ENCODE measurements at regions not wholly inside any gene's neighbourhood (a gene's known extent, or its start where the extent isn't known, plus 50 kb on each side); places are given as distances from the start of the nearest gene placed in this dataset.

GRCh38 chr19:28257396-28257795, 955.6 kb downstream of the UQCRFS1 start:
- Histone ChIP-seq H3K4me1 (replicated peaks in 1 of 2) (no peaks in the 10 kb centered on the region), H3K4me3 (no peak overlapping the region)

GRCh38 chr19:28247243-28247642, 965.7 kb downstream of the UQCRFS1 start:
- no peak overlapping the region for H3K27ac ChIP-seq
- no peaks in the 10 kb centered on the region for H3K9me3 ChIP-seq (replicated peaks in 1 of 3)
- intact Hi-C loops (cut with DNase I), result no loop called here
- no peak for TF ChIP-seq POLR2A (IDR thresholded peaks at IDR 0.05)
- TF ChIP-seq CTCF (IDR thresholded peaks at IDR 0.05), result no peak
- 76 to 84% (median 81%) methylated on average over 2 of the region's 2 CpGs for WGBS, 4 donors
- H3K27me3 ChIP-seq, result no peaks in the 10 kb centered on the region
- no peak for DNase-seq
- H3K4me3 ChIP-seq, result no peak overlapping the region
- H3K36me3 ChIP-seq (replicated peaks in 1 of 2), result no peaks in the 10 kb centered on the region
- no peaks in the 10 kb centered on the region for H3K4me1 ChIP-seq (replicated peaks in 1 of 2)

More at GRCh38 chr19:28257396-28257795, 955.6 kb downstream of the UQCRFS1 start:
- Histone ChIP-seq H3K36me3 (replicated peaks in 1 of 2) (no peaks in the 10 kb centered on the region), H3K9me3 (replicated peaks in 1 of 3) (no peaks in the 10 kb centered on the region), H3K27me3 (no peaks in the 10 kb centered on the region), H3K27ac (no peak overlapping the region)
- intact Hi-C loops (cut with DNase I), result no loop called here
- TF ChIP-seq POLR2A (IDR thresholded peaks at IDR 0.05) (no peak), CTCF (IDR thresholded peaks at IDR 0.05) (no peak)
- no peak for DNase-seq
- 24 to 46% (median 37%) methylated on average over 1 of the region's 1 CpG for WGBS, 4 donors

GRCh38 chr19:28245937-28246336, 967.0 kb downstream of the UQCRFS1 start:
- intact Hi-C loops (cut with DNase I), result no loop called here
- H3K36me3 ChIP-seq (replicated peaks in 1 of 2), result no peaks in the 10 kb centered on the region
- DNase-seq, result no peak
- WGBS, 4 donors, result 70 to 76% (median 73%) methylated on average over 3 of the region's 3 CpGs
- H3K27ac ChIP-seq, result no peak overlapping the region
- TF ChIP-seq CTCF (IDR thresholded peaks at IDR 0.05), result no peak
- H3K4me3 ChIP-seq, result no peak overlapping the region
- H3K4me1 ChIP-seq (replicated peaks in 1 of 2), result peaks cover 0 to under 1% of the 10 kb centered on the region in 2 donors
- no peaks in the 10 kb centered on the region for H3K9me3 ChIP-seq (replicated peaks in 1 of 3)
- H3K27me3 ChIP-seq, result no peaks in the 10 kb centered on the region

- Histone ChIP-seq H3K9me3 (replicated peaks in 1 of 3) (no peaks in the 10 kb centered on the region), H3K36me3 (replicated peaks in 1 of 2) (no peaks in the 10 kb centered on the region), H3K27ac (no peak overlapping the region), H3K4me1 (replicated peaks in 1 of 2) (peaks cover 0 to 4% of the 10 kb centered on the region in 2 donors), H3K4me3 (no peak overlapping the region), H3K27me3 (no peaks in the 10 kb centered on the region)
- TF ChIP-seq CTCF (IDR thresholded peaks at IDR 0.05) (no peak), POLR2A (IDR thresholded peaks at IDR 0.05) (no peak)
- DNase-seq, result no peak
- WGBS, 4 donors, result 81 to 87% (median 84%) methylated on average over 6 of the region's 6 CpGs
- intact Hi-C loops (cut with DNase I), result no loop called here
Measured at GRCh38 chr19:28244966-28245365, 968.0 kb downstream of the UQCRFS1 start.
